HepG2 (cell line): ENCODE measurements at regions not wholly inside any gene's neighbourhood (a gene's known extent, or its start where the extent isn't known, plus 50 kb on each side); places are given as distances from the start of the nearest gene placed in this dataset.

Source experiments
- ATAC-seq: fragments of 200-7000 bp; cut with Tn5 transposase; 3 replicates; pipeline ENCODE4 v1.9.1; 2020; ENCODE audit warnings: mild to moderate bottlenecking, moderate library complexity
- BruUV-seq: library from RNA; stranded (reverse); fragments of 400-500 nt; replicated peaks from 2 replicates; lab custom pipeline; 2021; lab: Mats Ljungman, UMichigan
- CTCF ChIA-PET: fragments of 300-600 bp; formaldehyde crosslinking; extraction: SDS; loops from one replicate; lab custom pipeline; 2021; ENCODE audit warnings: low total read pairs, inconsistent platforms, low intra/inter-chr PET ratio; lab: Yijun Ruan, JAX
- POLR2A ChIA-PET: fragments of 350-600 bp; sonication (Branson Sonifier 250); formaldehyde crosslinking; loops from one replicate; lab custom pipeline; 2020; ENCODE audit warnings: antibody characterized with exemption, inconsistent platforms; lab: Yijun Ruan, JAX
- DNase-seq: peaks from one replicate; pipeline ENCODE4 v3.0.0-alpha.2; 2015; ENCODE audit warnings: low spot score
- FAIRE-seq: peaks from 3 replicates; lab custom pipeline; 2011; peaks lifted over from hg19 to GRCh38; lab: Jason Lieb, UNC
- H2AFZ ChIP-seq: one replicate; pipeline ENCODE4 v1.6.1; 2011; ENCODE audit warnings: low read length, inconsistent platforms
- H3K27ac ChIP-seq: fragments of 300-600 bp; 3 replicates; pipeline ENCODE4 v1.8.0; 2011; ENCODE audit warnings: mixed run types, mild to moderate bottlenecking, mixed read lengths, low read length, inconsistent platforms; ENCODE audit not compliant: insufficient read depth; ENCODE audit errors: extremely low read length
- H3K27me3 ChIP-seq, 2 experiments: fragments of 200-600 bp in 1 of 2; 2 replicates in 1 of 2; 3 replicates in 1 of 2; pipeline versions ENCODE4 v1.6.0 to v1.8.0; 2011; ENCODE audit warnings: low read length in 2 of 2, mild to moderate bottlenecking in 2 of 2, moderate library complexity in 2 of 2, inconsistent platforms in 1 of 2; ENCODE audit not compliant: insufficient read depth in 2 of 2, control insufficient read depth in 1 of 2
- H3K36me3 ChIP-seq, 2 experiments: fragments of 200-600 bp in 1 of 2; replicated peaks in 1 of 2; 2 replicates in 1 of 2; 3 replicates in 1 of 2; pipeline versions ENCODE4 v1.5.1 to v1.8.0; 2011; ENCODE audit warnings: low read length in 2 of 2, inconsistent platforms in 1 of 2; ENCODE audit not compliant: insufficient read depth in 2 of 2, control insufficient read depth in 1 of 2
- H3K4me1 ChIP-seq: 2 replicates; pipeline ENCODE4 v1.5.1; 2012; ENCODE audit warnings: low read length, inconsistent platforms; ENCODE audit not compliant: insufficient read depth
- H3K4me2 ChIP-seq: 2 replicates; pipeline ENCODE4 v1.6.0; 2011; ENCODE audit warnings: low read depth, low read length, inconsistent platforms
- H3K4me3 ChIP-seq, 3 experiments: fragments of 200-600 bp in 1 of 3; sonication (generic), shearing (Covaris generic) in 1 of 3; replicated peaks in 1 of 3; 2 replicates each; pipeline ENCODE4 v1.5.1; 2011 to 2016; ENCODE audit warnings: low read length in 3 of 3, inconsistent platforms in 2 of 3, low read depth in 2 of 3, mild to moderate bottlenecking in 2 of 3, control low read depth in 1 of 3, mixed read lengths in 1 of 3; ENCODE audit not compliant: insufficient read depth in 1 of 3
- H3K79me2 ChIP-seq: one replicate; pipeline ENCODE4 v1.6.1; 2011; ENCODE audit warnings: low read length, inconsistent platforms; ENCODE audit not compliant: insufficient read depth
- H3K9ac ChIP-seq: 2 replicates; pipeline ENCODE4 v1.6.0; 2011; ENCODE audit warnings: mild to moderate bottlenecking, low read depth, low read length, inconsistent platforms; ENCODE audit not compliant: insufficient read depth
- H3K9me3 ChIP-seq: 2 replicates; pipeline ENCODE4 v1.5.1; 2012; ENCODE audit warnings: mild to moderate bottlenecking, low read length
- H4K20me1 ChIP-seq: 2 replicates; pipeline ENCODE4 v1.6.0; 2011; ENCODE audit warnings: inconsistent platforms, mild to moderate bottlenecking, low read length, moderate library complexity; ENCODE audit not compliant: insufficient read depth
- HDAC6 ChIP-seq: fragments of 200-600 bp; sonication (generic); IDR thresholded peaks from 2 replicates; pipeline ENCODE4 v1.7.0; 2017; ENCODE audit warnings: mild to moderate bottlenecking, antibody characterized with exemption, low read length, low read depth
- HNRNPUL1 ChIP-seq: fragments of 200-400 bp; formaldehyde crosslinking; IDR thresholded peaks from 2 replicates; pipeline ENCODE4 v1.6.1; 2017; ENCODE audit warnings: low read depth, mild to moderate bottlenecking, low read length, moderate library complexity
- MAFK ChIP-seq, 2 experiments: IDR thresholded peaks in 1 of 2; conservative IDR thresholded peaks in 1 of 2; 2 replicates each; pipeline ENCODE4 v1.6.1; 2011; ENCODE audit warnings: improper control_type of control experiment in 2 of 2, low read length in 2 of 2
- SALL2 ChIP-seq: sonication (generic); formaldehyde crosslinking; IDR thresholded peaks from 2 replicates; pipeline ENCODE4 v1.8.1; 2023; ENCODE audit warnings: mild to moderate bottlenecking, missing genetic modification reagents, inconsistent platforms
- SMAD3 ChIP-seq: sonication (generic); formaldehyde crosslinking; IDR thresholded peaks from 2 replicates; pipeline ENCODE4 v1.4.0; 2020; ENCODE audit warnings: missing genetic modification reagents
- SSRP1 ChIP-seq: IDR thresholded peaks from 2 replicates; pipeline ENCODE4 v1.6.1; 2016; ENCODE audit warnings: control low read depth
- ZBTB38 ChIP-seq: sonication (generic); formaldehyde crosslinking; IDR thresholded peaks from 2 replicates; pipeline ENCODE4 v1.5.1; 2020; ENCODE audit warnings: mild to moderate bottlenecking, missing genetic modification reagents
- ZEB1 ChIP-seq: IDR thresholded peaks from 2 replicates; pipeline ENCODE4 v1.6.1; 2012; ENCODE audit warnings: mild to moderate bottlenecking, low read depth, inconsistent platforms; ENCODE audit not compliant: insufficient replicate concordance
- ZFYVE20 ChIP-seq: sonication (generic); formaldehyde crosslinking; IDR thresholded peaks from 2 replicates; pipeline ENCODE4 v1.8.0; 2023; ENCODE audit warnings: low read depth, mild to moderate bottlenecking, moderate library complexity, missing genetic modification reagents, borderline replicate concordance
- ZNF143 ChIP-seq: sonication (generic); formaldehyde crosslinking; IDR thresholded peaks from 2 replicates; pipeline ENCODE4 v1.4.0; 2020; ENCODE audit warnings: missing genetic modification reagents
- ZNF337 ChIP-seq: sonication (generic); formaldehyde crosslinking; IDR thresholded peaks from 2 replicates; pipeline ENCODE4 v1.5.1; 2020; ENCODE audit warnings: missing genetic modification reagents, low read depth, mild to moderate bottlenecking, borderline replicate concordance
- ZNF33B ChIP-seq: sonication (generic); formaldehyde crosslinking; IDR thresholded peaks from 2 replicates; pipeline ENCODE4 v1.5.1; 2020; ENCODE audit warnings: mild to moderate bottlenecking, missing genetic modification reagents
- ZNF382 ChIP-seq: sonication (generic); formaldehyde crosslinking; IDR thresholded peaks from 2 replicates; pipeline ENCODE4 v1.5.0; 2020; ENCODE audit warnings: missing genetic modification reagents, mild to moderate bottlenecking, borderline replicate concordance
- ZNF562 ChIP-seq: sonication (generic); formaldehyde crosslinking; IDR thresholded peaks from 2 replicates; pipeline ENCODE4 v1.8.0; 2022; ENCODE audit warnings: missing genetic modification reagents, borderline replicate concordance
- ZNF678 ChIP-seq: sonication (generic); formaldehyde crosslinking; IDR thresholded peaks from 2 replicates; pipeline ENCODE4 v1.4.0; 2020; ENCODE audit warnings: mild to moderate bottlenecking, missing genetic modification reagents
- WGBS: methylation state at CpG from one replicate; pipeline ENCODE4 v1.1.6; 2017; ENCODE audit warnings: low lambda C conversion rate; 5-methylcytosine and 5-hydroxymethylcytosine counted together
- in situ Hi-C: cut with HindIII; loops from 2 replicates; pipeline ENCODE4 v1.10.0; 2017; ENCODE audit warnings: low pct_unique_long_range_greater_than_20kb; ENCODE audit not compliant: extremely low pct_ligation_motif_present
- intact Hi-C: fragments of 100-400 bp; cut with micrococcal nuclease; formaldehyde crosslinking; loops from one replicate; pipeline ENCODE4 v1.10.0; 2022; ENCODE audit not compliant: unreplicated experiment
- TF ChIP-seq, protein P1 (sequence below): sonication (generic); formaldehyde crosslinking; IDR thresholded peaks from 2 replicates; pipeline ENCODE4 v1.5.1; 2020; ENCODE audit warnings: missing genetic modification reagents, mild to moderate bottlenecking, borderline replicate concordance
- TF ChIP-seq, protein P2 (sequence below): sonication (generic); formaldehyde crosslinking; IDR thresholded peaks from 2 replicates; pipeline ENCODE4 v1.4.0; 2020; ENCODE audit warnings: low read depth, mild to moderate bottlenecking, missing genetic modification reagents
- TF ChIP-seq, protein P3 (sequence below): sonication (generic); formaldehyde crosslinking; IDR thresholded peaks from 2 replicates; pipeline ENCODE4 v1.5.0; 2020; ENCODE audit warnings: missing genetic modification reagents

DNA sequence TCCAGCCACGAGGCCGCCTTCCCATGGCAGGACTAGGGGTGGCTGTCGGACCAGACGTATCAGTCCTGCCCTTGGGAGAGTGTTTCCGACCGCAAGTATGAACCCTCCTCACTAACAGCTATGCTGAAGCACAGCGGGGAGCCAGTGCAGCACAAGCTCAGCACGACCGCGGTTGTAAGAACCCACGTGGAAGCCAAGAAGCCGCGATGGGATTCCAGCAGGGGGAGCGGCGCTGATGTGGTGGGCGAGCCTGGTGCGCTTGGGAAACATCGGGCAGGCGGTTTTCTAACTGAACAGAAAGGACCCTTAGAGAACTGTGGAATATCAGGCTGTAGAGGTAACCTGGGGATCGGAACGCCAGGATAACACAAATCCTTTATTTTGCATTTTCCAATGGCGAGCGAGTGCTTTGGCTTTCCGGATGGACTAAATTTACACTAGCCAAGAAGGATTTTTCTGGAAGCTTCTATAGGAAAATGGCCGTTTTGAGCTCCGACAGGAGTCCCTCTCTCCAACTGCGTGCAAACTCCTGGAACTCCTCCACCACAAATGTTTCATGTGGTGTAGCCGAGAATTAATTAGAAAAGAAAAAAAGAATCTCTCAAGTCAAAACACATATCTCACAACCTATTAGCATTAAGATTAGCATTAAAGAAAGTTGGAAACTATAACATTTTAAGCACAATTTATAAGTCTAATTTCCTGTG is 132.0 kb upstream of the MYCN start (continued):
- TF ChIP-seq HNRNPUL1 (no peak), MAFK (conservative IDR thresholded peaks at IDR 0.05 in 1 of 2, IDR thresholded peaks at IDR 0.05 in 1 of 2; ENCODE audit: low read length in 2 of 2) (no peak), ZNF143 (no peak)

DNA sequence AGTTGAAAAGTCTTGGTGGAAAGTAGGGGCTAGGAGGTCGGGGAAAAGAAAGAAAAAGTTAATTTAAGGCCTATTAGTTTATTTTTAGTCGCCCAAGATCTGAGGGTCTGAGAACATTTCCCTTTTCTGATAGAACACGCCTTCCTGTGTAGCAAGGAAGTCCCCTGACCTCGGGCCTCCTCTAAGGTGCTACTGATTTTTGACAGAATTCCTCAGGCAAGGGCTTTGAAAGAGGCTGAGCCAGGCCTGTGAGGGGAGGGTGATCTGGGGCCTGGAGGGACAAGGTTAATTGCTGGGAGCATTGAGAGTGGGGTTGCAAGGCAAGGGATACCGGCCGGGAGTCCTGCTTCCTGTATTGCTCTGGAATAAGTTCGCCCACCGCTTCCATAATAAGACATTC is 131.4 kb upstream of the MYCN start:
- Histone ChIP-seq H4K20me1 (no peaks in the 10 kb centered on the region), H3K9ac (no peak overlapping the region), H3K27me3 (peaks cover 0 to 43% of the 10 kb centered on the region in 2 experiments; a peak in 3 of 5 replicates), H3K4me1 (no peaks in the 10 kb centered on the region), H3K36me3 (no peaks in the 10 kb centered on the region), H3K9me3 (no peaks in the 10 kb centered on the region), H3K27ac (no peak overlapping the region), H3K4me3 (no peak overlapping the region), H2AFZ (no peak overlapping the region), H3K4me2 (no peak overlapping the region), H3K79me2 (no peaks in the 10 kb centered on the region)
- WGBS, result 37% methylated on average over 8 of the region's 8 CpGs
- intact Hi-C loops, result no loop called here
- CTCF ChIA-PET, result no interaction called here
- ATAC-seq, result no peak
- no peak for FAIRE-seq
- DNase-seq, result no peak
- POLR2A ChIA-PET, result no interaction called here
- in situ Hi-C loops, result no loop called here
- BruUV-seq, result no TSS peak
- TF ChIP-seq, protein P1, sequence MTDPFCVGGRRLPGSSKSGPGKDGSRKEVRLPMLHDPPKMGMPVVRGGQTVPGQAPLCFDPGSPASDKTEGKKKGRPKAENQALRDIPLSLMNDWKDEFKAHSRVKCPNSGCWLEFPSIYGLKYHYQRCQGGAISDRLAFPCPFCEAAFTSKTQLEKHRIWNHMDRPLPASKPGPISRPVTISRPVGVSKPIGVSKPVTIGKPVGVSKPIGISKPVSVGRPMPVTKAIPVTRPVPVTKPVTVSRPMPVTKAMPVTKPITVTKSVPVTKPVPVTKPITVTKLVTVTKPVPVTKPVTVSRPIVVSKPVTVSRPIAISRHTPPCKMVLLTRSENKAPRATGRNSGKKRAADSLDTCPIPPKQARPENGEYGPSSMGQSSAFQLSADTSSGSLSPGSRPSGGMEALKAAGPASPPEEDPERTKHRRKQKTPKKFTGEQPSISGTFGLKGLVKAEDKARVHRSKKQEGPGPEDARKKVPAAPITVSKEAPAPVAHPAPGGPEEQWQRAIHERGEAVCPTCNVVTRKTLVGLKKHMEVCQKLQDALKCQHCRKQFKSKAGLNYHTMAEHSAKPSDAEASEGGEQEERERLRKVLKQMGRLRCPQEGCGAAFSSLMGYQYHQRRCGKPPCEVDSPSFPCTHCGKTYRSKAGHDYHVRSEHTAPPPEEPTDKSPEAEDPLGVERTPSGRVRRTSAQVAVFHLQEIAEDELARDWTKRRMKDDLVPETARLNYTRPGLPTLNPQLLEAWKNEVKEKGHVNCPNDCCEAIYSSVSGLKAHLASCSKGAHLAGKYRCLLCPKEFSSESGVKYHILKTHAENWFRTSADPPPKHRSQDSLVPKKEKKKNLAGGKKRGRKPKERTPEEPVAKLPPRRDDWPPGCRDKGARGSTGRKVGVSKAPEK (CRISPR knock-in tag), result no peak
- TF ChIP-seq SMAD3 (CRISPR knock-in tag) (no peak), SSRP1 (CRISPR knock-in tag) (no peak), ZNF337 (CRISPR knock-in tag) (no peak), ZNF678 (CRISPR knock-in tag) (no peak), ZNF562 (CRISPR knock-in tag) (no peak), ZFYVE20 (CRISPR knock-in tag) (no peak), ZEB1 (no peak), SALL2 (CRISPR knock-in tag) (no peak), ZBTB38 (CRISPR knock-in tag) (no peak), HDAC6 (no peak), ZNF33B (CRISPR knock-in tag) (no peak), ZNF382 (CRISPR knock-in tag) (no peak)
- TF ChIP-seq, protein P2, sequence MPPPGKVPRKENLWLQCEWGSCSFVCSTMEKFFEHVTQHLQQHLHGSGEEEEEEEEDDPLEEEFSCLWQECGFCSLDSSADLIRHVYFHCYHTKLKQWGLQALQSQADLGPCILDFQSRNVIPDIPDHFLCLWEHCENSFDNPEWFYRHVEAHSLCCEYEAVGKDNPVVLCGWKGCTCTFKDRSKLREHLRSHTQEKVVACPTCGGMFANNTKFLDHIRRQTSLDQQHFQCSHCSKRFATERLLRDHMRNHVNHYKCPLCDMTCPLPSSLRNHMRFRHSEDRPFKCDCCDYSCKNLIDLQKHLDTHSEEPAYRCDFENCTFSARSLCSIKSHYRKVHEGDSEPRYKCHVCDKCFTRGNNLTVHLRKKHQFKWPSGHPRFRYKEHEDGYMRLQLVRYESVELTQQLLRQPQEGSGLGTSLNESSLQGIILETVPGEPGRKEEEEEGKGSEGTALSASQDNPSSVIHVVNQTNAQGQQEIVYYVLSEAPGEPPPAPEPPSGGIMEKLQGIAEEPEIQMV, result no peak
- TF ChIP-seq, protein P3, sequence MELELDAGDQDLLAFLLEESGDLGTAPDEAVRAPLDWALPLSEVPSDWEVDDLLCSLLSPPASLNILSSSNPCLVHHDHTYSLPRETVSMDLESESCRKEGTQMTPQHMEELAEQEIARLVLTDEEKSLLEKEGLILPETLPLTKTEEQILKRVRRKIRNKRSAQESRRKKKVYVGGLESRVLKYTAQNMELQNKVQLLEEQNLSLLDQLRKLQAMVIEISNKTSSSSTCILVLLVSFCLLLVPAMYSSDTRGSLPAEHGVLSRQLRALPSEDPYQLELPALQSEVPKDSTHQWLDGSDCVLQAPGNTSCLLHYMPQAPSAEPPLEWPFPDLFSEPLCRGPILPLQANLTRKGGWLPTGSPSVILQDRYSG, result no peak
